GM19455 (cell line): ENCODE measurements at regions not wholly inside any gene's neighbourhood (a gene's known extent, or its start where the extent isn't known, plus 50 kb on each side); places are given as distances from the start of the nearest gene placed in this dataset.

Source experiments
- ATAC-seq: cut with Tn5 transposase; IDR thresholded peaks from one replicate; pipeline ENCODE4 v1.9.1; 2021; ENCODE audit not compliant: unreplicated experiment

- no peak for ATAC-seq
These were observed 313.3 kb upstream of the KCNH8 start for GRCh38 chr3:18835021-18835420.

GRCh38 chr3:18830087-18830486, 318.2 kb upstream of the KCNH8 start:
- no peak for ATAC-seq

- no peak for ATAC-seq
These were observed 319.7 kb upstream of the KCNH8 start for GRCh38 chr3:18828637-18829036.

GRCh38 chr3:18827664-18828063, 320.6 kb upstream of the KCNH8 start:
- no peak for ATAC-seq

GRCh38 chr3:18825665-18826064, 322.6 kb upstream of the KCNH8 start:
- no peak for ATAC-seq

- no peak for ATAC-seq
These were observed 335.0 kb upstream of the KCNH8 start for GRCh38 chr3:18813300-18813699.

GRCh38 chr3:18812316-18812715, 336.0 kb upstream of the KCNH8 start:
- ATAC-seq: no peak

GRCh38 chr3:18810306-18810661, 338.0 kb upstream of the KCNH8 start:
- ATAC-seq: no peak

- no peak for ATAC-seq
These were observed 338.5 kb upstream of the KCNH8 start for GRCh38 chr3:18809640-18810305.

- no peak for ATAC-seq
These were observed 339.9 kb upstream of the KCNH8 start for GRCh38 chr3:18808429-18808828.

- ATAC-seq: no peak
These were observed 340.7 kb upstream of the KCNH8 start for GRCh38 chr3:18807593-18807992.

- ATAC-seq: no peak
These were observed 341.7 kb upstream of the KCNH8 start for GRCh38 chr3:18806633-18807032.

- no peak for ATAC-seq
These were observed 350.9 kb upstream of the KCNH8 start for GRCh38 chr3:18797378-18797777.

- no peak for ATAC-seq
These were observed 353.2 kb upstream of the KCNH8 start for GRCh38 chr3:18795078-18795477.

- no peak for ATAC-seq
These were observed 356.6 kb upstream of the KCNH8 start for GRCh38 chr3:18791752-18792151.

GRCh38 chr3:18791182-18791581, 357.1 kb upstream of the KCNH8 start:
- ATAC-seq: no peak

GRCh38 chr3:18790384-18790783, 357.9 kb upstream of the KCNH8 start:
- no peak for ATAC-seq

GRCh38 chr3:18789734-18790133, 358.6 kb upstream of the KCNH8 start:
- ATAC-seq: no peak

GRCh38 chr3:18787441-18787840, 360.9 kb upstream of the KCNH8 start:
- ATAC-seq: no peak

GRCh38 chr3:18786650-18787323, 361.5 kb upstream of the KCNH8 start:
- no peak for ATAC-seq

- ATAC-seq: no peak
These were observed 357.1 kb upstream of the SATB1 start for GRCh38 chr3:18782191-18782590.

GRCh38 chr3:18780959-18781358, 355.8 kb upstream of the SATB1 start:
- no peak for ATAC-seq

- no peak for ATAC-seq
These were observed 354.6 kb upstream of the SATB1 start for GRCh38 chr3:18779704-18780103.
